Neural cell (in vitro differentiated cells): ENCODE measurements at regions not wholly inside any gene's neighbourhood (a gene's known extent, or its start where the extent isn't known, plus 50 kb on each side); places are given as distances from the start of the nearest gene placed in this dataset.

Source experiments
- H2AFZ ChIP-seq: fragments of 200-600, 300-800 bp; sonication (generic), shearing (Covaris generic); 2 replicates; pipeline ENCODE4 v1.6.0; 2014; ENCODE audit warnings: low read depth, mild to moderate bottlenecking, antibody characterized with exemption, low read length, moderate library complexity
- H3F3A ChIP-seq: fragments of 200-600 bp; shearing (Covaris generic); 2 replicates; pipeline ENCODE4 v1.6.1; 2016; ENCODE audit warnings: mild to moderate bottlenecking, moderate library complexity, mixed read lengths, antibody characterized with exemption, low read length; ENCODE audit not compliant: insufficient read depth, poor library complexity, severe bottlenecking
- H3K27ac ChIP-seq: fragments of 200-600, 300-800 bp; sonication (generic), shearing (Covaris generic); 2 replicates; pipeline ENCODE4 v1.5.1; 2014; ENCODE audit warnings: mild to moderate bottlenecking, low read length, moderate library complexity
- H3K27me3 ChIP-seq: fragments of 300-800, 200-600 bp; sonication (generic), shearing (Covaris generic); 2 replicates; pipeline ENCODE4 v1.6.0; 2014; ENCODE audit warnings: mild to moderate bottlenecking, low read depth, low read length, moderate library complexity; ENCODE audit not compliant: insufficient read depth
- H3K36me3 ChIP-seq: fragments of 300-800, 200-600 bp; sonication (generic), shearing (Covaris generic); 2 replicates; pipeline ENCODE4 v1.5.1; 2014; ENCODE audit warnings: mild to moderate bottlenecking, antibody characterized with exemption, low read length, moderate library complexity; ENCODE audit not compliant: insufficient read depth
- H3K4me2 ChIP-seq: fragments of 300-800, 200-600 bp; sonication (generic), shearing (Covaris generic); 2 replicates; pipeline ENCODE4 v1.6.0; 2014; ENCODE audit warnings: mild to moderate bottlenecking, low read length
- H3K4me3 ChIP-seq: fragments of 300-800, 200-600 bp; sonication (generic), shearing (Covaris generic); 2 replicates; pipeline ENCODE4 v1.5.1; 2014; ENCODE audit warnings: mild to moderate bottlenecking, low read length, moderate library complexity
- H3K79me2 ChIP-seq: fragments of 200-600 bp; shearing (Covaris generic); replicated peaks from 2 replicates; pipeline ENCODE4 v1.6.0; 2014; ENCODE audit warnings: mild to moderate bottlenecking, low read length, moderate library complexity; ENCODE audit not compliant: insufficient read depth
- H3K9ac ChIP-seq: fragments of 300-800, 200-600 bp; sonication (generic), shearing (Covaris generic); 2 replicates; pipeline ENCODE4 v1.6.1; 2016; ENCODE audit warnings: mild to moderate bottlenecking, low read length, mixed read lengths
- H3K9me2 ChIP-seq: fragments of 200-600 bp; shearing (Covaris generic); 2 replicates; pipeline ENCODE4 v1.6.1; 2016; ENCODE audit warnings: mild to moderate bottlenecking, low read length, mixed read lengths; ENCODE audit not compliant: insufficient read depth
- H3K9me3 ChIP-seq: fragments of 200-600, 300-800 bp; sonication (generic), shearing (Covaris generic); 2 replicates; pipeline ENCODE4 v1.6.1; 2016; ENCODE audit warnings: mild to moderate bottlenecking, mixed run types, low read length, moderate library complexity, mixed read lengths
- H4K20me1 ChIP-seq: fragments of 200-600 bp; shearing (Covaris generic); 2 replicates; pipeline ENCODE4 v1.6.1; 2016; ENCODE audit warnings: mild to moderate bottlenecking, mixed run types; ENCODE audit not compliant: insufficient read depth
- EP300 ChIP-seq: fragments of 450-650 bp; conservative IDR thresholded peaks from 2 replicates; pipeline ENCODE4 v1.6.1; 2014; ENCODE audit warnings: antibody characterized with exemption, mild to moderate bottlenecking, moderate library complexity; ENCODE audit not compliant: poor library complexity, severe bottlenecking
- EZH2 ChIP-seq: fragments of 200-600, 300-800 bp; shearing (Covaris generic), sonication (generic); IDR thresholded peaks from 2 replicates; pipeline ENCODE4 v1.6.1; 2014; ENCODE audit warnings: antibody characterized with exemption, low read length, borderline replicate concordance, mild to moderate bottlenecking; ENCODE audit not compliant: insufficient read depth, poor library complexity, severe bottlenecking
- MXI1 ChIP-seq: fragments of 450-650 bp; conservative IDR thresholded peaks from 2 replicates; pipeline ENCODE4 v1.6.1; 2014; ENCODE audit warnings: antibody characterized with exemption, mild to moderate bottlenecking; ENCODE audit not compliant: poor library complexity, severe bottlenecking
- POLR2AphosphoS5 ChIP-seq: IDR thresholded peaks from 2 replicates; pipeline ENCODE4 v1.6.1; 2012
- RAD21 ChIP-seq: fragments of 450-650 bp; conservative IDR thresholded peaks from 2 replicates; pipeline ENCODE4 v1.6.1; 2014; ENCODE audit warnings: antibody characterized with exemption, mild to moderate bottlenecking, moderate library complexity
- SMC3 ChIP-seq: fragments of 450-650 bp; conservative IDR thresholded peaks from 2 replicates; pipeline ENCODE4 v1.6.1; 2014; ENCODE audit warnings: antibody characterized with exemption, mild to moderate bottlenecking, moderate library complexity; ENCODE audit not compliant: poor library complexity
- TAF1 ChIP-seq: IDR thresholded peaks from 2 replicates; pipeline ENCODE4 v1.6.1; 2012; ENCODE audit warnings: low read depth
- TF ChIP-seq, protein P1 (sequence below): fragments of 450-650 bp; IDR thresholded peaks from 2 replicates; pipeline ENCODE4 v1.5.1; 2014; ENCODE audit warnings: antibody characterized with exemption, mild to moderate bottlenecking, moderate library complexity; ENCODE audit not compliant: poor library complexity, severe bottlenecking
- TF ChIP-seq, protein P2 (sequence below): IDR thresholded peaks from 2 replicates; pipeline ENCODE4 v1.6.1; 2012; ENCODE audit warnings: borderline replicate concordance

DNA sequence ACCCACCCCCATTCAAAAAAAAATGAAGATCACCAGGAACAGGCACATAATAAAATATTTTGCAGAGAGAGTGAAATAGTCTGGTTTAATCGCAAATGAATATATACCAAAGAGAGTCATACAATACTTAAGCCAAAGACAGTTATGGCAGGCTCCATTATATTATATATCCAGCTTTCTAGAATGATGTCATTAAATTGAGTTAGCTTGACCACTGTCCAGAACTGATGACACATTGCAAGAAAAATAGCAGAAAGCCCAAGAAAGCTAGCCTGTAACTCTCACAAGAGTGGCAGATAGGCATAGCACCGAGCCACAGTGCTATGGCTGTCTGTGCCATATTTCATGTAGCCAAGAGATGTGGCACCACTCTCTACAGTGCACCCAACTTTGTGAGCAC is 231.9 kb upstream of the SEMA6D start:
- no peaks in the 10 kb centered on the region for H3K79me2 ChIP-seq
- no peak overlapping the region for H3K27ac ChIP-seq
- no peaks in the 10 kb centered on the region for H3K27me3 ChIP-seq
- no peak overlapping the region for H3K9ac ChIP-seq
- no peak overlapping the region for H3K4me3 ChIP-seq
- H3F3A ChIP-seq, result no peaks in the 10 kb centered on the region
- H3K9me3 ChIP-seq, result no peaks in the 10 kb centered on the region
- H3K36me3 ChIP-seq, result no peaks in the 10 kb centered on the region
- H3K4me2 ChIP-seq, result no peak overlapping the region
- no peak overlapping the region for H2AFZ ChIP-seq
- TF ChIP-seq, protein P1, sequence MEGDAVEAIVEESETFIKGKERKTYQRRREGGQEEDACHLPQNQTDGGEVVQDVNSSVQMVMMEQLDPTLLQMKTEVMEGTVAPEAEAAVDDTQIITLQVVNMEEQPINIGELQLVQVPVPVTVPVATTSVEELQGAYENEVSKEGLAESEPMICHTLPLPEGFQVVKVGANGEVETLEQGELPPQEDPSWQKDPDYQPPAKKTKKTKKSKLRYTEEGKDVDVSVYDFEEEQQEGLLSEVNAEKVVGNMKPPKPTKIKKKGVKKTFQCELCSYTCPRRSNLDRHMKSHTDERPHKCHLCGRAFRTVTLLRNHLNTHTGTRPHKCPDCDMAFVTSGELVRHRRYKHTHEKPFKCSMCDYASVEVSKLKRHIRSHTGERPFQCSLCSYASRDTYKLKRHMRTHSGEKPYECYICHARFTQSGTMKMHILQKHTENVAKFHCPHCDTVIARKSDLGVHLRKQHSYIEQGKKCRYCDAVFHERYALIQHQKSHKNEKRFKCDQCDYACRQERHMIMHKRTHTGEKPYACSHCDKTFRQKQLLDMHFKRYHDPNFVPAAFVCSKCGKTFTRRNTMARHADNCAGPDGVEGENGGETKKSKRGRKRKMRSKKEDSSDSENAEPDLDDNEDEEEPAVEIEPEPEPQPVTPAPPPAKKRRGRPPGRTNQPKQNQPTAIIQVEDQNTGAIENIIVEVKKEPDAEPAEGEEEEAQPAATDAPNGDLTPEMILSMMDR, result no peak
- TF ChIP-seq EZH2, result no peak
- TF ChIP-seq, protein P2, sequence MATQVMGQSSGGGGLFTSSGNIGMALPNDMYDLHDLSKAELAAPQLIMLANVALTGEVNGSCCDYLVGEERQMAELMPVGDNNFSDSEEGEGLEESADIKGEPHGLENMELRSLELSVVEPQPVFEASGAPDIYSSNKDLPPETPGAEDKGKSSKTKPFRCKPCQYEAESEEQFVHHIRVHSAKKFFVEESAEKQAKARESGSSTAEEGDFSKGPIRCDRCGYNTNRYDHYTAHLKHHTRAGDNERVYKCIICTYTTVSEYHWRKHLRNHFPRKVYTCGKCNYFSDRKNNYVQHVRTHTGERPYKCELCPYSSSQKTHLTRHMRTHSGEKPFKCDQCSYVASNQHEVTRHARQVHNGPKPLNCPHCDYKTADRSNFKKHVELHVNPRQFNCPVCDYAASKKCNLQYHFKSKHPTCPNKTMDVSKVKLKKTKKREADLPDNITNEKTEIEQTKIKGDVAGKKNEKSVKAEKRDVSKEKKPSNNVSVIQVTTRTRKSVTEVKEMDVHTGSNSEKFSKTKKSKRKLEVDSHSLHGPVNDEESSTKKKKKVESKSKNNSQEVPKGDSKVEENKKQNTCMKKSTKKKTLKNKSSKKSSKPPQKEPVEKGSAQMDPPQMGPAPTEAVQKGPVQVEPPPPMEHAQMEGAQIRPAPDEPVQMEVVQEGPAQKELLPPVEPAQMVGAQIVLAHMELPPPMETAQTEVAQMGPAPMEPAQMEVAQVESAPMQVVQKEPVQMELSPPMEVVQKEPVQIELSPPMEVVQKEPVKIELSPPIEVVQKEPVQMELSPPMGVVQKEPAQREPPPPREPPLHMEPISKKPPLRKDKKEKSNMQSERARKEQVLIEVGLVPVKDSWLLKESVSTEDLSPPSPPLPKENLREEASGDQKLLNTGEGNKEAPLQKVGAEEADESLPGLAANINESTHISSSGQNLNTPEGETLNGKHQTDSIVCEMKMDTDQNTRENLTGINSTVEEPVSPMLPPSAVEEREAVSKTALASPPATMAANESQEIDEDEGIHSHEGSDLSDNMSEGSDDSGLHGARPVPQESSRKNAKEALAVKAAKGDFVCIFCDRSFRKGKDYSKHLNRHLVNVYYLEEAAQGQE, result no peak
- no peak for TF ChIP-seq SMC3
- TF ChIP-seq POLR2AphosphoS5, result no peak
- no peak for TF ChIP-seq MXI1
- no peak for TF ChIP-seq TAF1
- no peak for TF ChIP-seq EP300
- no peak for TF ChIP-seq RAD21
- H3K9me2 ChIP-seq, result no peaks in the 10 kb centered on the region
- no peaks in the 10 kb centered on the region for H4K20me1 ChIP-seq

GRCh38 chr15:47486040-47486439 is 231.3 kb upstream of the SEMA6D start:
- Histone ChIP-seq H4K20me1 (no peaks in the 10 kb centered on the region), H3K9me3 (no peaks in the 10 kb centered on the region)

More at GRCh38 chr15:47486040-47486439, 231.3 kb upstream of the SEMA6D start:
- no peaks in the 10 kb centered on the region for H3K79me2 ChIP-seq
- H3F3A ChIP-seq, result no peaks in the 10 kb centered on the region
- H3K36me3 ChIP-seq, result no peaks in the 10 kb centered on the region
- no peaks in the 10 kb centered on the region for H3K9me2 ChIP-seq
- no peaks in the 10 kb centered on the region for H3K27me3 ChIP-seq
- H3K9ac ChIP-seq, result no peak overlapping the region
- H3K27ac ChIP-seq, result no peak overlapping the region
- no peak overlapping the region for H3K4me3 ChIP-seq
- no peak overlapping the region for H3K4me2 ChIP-seq
- TF ChIP-seq TAF1 (no peak), POLR2AphosphoS5 (no peak), EP300 (no peak), MXI1 (no peak), EZH2 (no peak), RAD21 (no peak), SMC3 (no peak)
- TF ChIP-seq, protein P2, result no peak
- TF ChIP-seq, protein P1, result no peak
- H2AFZ ChIP-seq, result no peak overlapping the region
